ENCODE measurements at regions not wholly inside any gene's neighbourhood (a gene's known extent, or its start where the extent isn't known, plus 50 kb on each side); places are given as distances from the start of the nearest gene placed in this dataset.

DNA sequence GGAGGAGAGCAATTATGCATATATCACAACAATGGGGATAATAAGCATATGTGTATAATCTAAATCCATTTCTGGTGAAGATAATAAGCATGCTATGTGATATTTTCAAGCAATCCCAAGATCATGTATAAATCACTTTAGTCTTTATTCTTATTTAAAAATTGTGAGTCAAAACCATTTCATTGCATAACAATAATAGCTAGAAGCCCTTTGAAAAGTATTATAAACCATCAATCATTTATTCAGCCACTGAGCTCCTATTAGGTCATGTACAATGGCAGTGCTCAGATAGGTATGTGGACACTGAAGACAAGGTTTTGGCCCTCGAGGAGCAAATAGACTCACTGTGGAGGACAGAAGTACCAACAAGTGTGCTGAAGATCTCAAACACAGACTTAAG is 113.1 kb downstream of the CDCA7 start:
- Histone ChIP-seq H3K27me3 (ENCODE audit: insufficient read depth, poor library complexity, severe bottlenecking) (peaks cover 5% of the 10 kb centered on the region), H3K27ac (replicated peaks) (no peak overlapping the region), H3K4me3 (replicated peaks; ENCODE audit: insufficient read depth, low read length) (no peak overlapping the region)
- TF ChIP-seq, protein P1, sequence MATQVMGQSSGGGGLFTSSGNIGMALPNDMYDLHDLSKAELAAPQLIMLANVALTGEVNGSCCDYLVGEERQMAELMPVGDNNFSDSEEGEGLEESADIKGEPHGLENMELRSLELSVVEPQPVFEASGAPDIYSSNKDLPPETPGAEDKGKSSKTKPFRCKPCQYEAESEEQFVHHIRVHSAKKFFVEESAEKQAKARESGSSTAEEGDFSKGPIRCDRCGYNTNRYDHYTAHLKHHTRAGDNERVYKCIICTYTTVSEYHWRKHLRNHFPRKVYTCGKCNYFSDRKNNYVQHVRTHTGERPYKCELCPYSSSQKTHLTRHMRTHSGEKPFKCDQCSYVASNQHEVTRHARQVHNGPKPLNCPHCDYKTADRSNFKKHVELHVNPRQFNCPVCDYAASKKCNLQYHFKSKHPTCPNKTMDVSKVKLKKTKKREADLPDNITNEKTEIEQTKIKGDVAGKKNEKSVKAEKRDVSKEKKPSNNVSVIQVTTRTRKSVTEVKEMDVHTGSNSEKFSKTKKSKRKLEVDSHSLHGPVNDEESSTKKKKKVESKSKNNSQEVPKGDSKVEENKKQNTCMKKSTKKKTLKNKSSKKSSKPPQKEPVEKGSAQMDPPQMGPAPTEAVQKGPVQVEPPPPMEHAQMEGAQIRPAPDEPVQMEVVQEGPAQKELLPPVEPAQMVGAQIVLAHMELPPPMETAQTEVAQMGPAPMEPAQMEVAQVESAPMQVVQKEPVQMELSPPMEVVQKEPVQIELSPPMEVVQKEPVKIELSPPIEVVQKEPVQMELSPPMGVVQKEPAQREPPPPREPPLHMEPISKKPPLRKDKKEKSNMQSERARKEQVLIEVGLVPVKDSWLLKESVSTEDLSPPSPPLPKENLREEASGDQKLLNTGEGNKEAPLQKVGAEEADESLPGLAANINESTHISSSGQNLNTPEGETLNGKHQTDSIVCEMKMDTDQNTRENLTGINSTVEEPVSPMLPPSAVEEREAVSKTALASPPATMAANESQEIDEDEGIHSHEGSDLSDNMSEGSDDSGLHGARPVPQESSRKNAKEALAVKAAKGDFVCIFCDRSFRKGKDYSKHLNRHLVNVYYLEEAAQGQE (IDR thresholded peaks at IDR 0.05; ENCODE audit: insufficient replicate concordance, low read depth) = no peak
- no peak for TF ChIP-seq SPI1 (IDR thresholded peaks at IDR 0.05; ENCODE audit: borderline replicate concordance, low read depth)
- TF ChIP-seq POLR2AphosphoS5 (IDR thresholded peaks at IDR 0.05; ENCODE audit: low read depth) = no peak
- TF ChIP-seq, protein P2, sequence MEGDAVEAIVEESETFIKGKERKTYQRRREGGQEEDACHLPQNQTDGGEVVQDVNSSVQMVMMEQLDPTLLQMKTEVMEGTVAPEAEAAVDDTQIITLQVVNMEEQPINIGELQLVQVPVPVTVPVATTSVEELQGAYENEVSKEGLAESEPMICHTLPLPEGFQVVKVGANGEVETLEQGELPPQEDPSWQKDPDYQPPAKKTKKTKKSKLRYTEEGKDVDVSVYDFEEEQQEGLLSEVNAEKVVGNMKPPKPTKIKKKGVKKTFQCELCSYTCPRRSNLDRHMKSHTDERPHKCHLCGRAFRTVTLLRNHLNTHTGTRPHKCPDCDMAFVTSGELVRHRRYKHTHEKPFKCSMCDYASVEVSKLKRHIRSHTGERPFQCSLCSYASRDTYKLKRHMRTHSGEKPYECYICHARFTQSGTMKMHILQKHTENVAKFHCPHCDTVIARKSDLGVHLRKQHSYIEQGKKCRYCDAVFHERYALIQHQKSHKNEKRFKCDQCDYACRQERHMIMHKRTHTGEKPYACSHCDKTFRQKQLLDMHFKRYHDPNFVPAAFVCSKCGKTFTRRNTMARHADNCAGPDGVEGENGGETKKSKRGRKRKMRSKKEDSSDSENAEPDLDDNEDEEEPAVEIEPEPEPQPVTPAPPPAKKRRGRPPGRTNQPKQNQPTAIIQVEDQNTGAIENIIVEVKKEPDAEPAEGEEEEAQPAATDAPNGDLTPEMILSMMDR (IDR thresholded peaks at IDR 0.05; ENCODE audit: insufficient read depth, low read length) = no peak
- no peak for TF ChIP-seq GABPA (IDR thresholded peaks at IDR 0.05; ENCODE audit: low read depth)
- no peak for DNase-seq (ENCODE audit: low read depth in 1 of 2, low spot score in 1 of 2)

DNA sequence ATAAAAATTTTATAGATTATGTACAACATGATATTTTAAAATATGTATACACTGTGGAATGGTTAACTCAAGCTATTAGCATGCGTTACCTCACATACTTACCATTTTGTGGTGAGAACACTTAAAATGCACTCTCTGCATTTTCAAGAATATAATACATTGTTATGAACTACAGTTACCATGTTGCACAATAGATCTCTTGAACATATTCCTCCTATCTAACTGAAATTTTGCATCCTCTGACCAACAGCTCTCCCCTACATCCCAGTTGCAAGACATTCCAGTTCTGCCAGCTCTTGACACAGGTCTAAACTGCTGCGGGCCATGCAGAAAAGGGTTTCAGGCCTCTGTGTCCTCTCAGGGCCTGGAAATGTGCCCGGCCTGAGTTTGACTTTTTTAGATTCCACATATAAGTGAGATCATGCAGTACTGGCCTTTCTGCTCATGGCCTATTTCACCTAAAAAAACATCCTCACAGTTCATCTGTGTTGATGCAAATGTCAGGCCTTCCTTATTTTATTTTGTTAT is 113.7 kb downstream of the CDCA7 start:
- H3K4me3 ChIP-seq (replicated peaks; ENCODE audit: insufficient read depth, low read length) = no peak overlapping the region
- DNase-seq (ENCODE audit: low read depth in 1 of 2, low spot score in 1 of 2) = no peak
- no peak for TF ChIP-seq GABPA (IDR thresholded peaks at IDR 0.05; ENCODE audit: low read depth)
- no peak for TF ChIP-seq SPI1 (IDR thresholded peaks at IDR 0.05; ENCODE audit: borderline replicate concordance, low read depth)
- no peak overlapping the region for H3K27ac ChIP-seq (replicated peaks)
- H3K27me3 ChIP-seq (ENCODE audit: insufficient read depth, poor library complexity, severe bottlenecking) = peaks cover 4% of the 10 kb centered on the region

DNA sequence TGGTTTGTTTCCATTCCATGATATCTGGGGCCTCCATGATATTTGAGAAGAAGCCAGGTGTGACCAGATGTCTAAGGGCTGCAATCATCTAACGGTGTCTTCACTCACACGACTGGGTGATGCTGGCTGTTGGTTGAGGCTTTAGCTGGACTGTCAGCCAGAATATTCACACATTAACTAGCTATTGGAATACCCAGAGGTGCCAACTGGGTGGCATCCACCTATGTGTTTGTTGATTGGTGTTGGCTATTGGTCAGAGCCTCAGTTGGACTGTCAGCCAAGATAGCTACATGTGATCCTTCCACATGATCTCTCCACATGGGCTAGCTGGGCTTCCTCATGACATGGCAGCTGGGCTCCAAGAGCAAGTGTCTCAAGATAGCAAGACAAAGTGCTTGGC is 117.4 kb downstream of the CDCA7 start:
- Histone ChIP-seq H3K27me3 (ENCODE audit: insufficient read depth, poor library complexity, severe bottlenecking) (peaks cover 3% of the 10 kb centered on the region), H3K27ac (replicated peaks) (no peak overlapping the region), H3K4me3 (replicated peaks; ENCODE audit: insufficient read depth, low read length) (no peak overlapping the region)
- TF ChIP-seq POLR2AphosphoS5 (IDR thresholded peaks at IDR 0.05; ENCODE audit: low read depth) = no peak
- TF ChIP-seq, protein P1 (IDR thresholded peaks at IDR 0.05; ENCODE audit: insufficient replicate concordance, low read depth) = no peak
- TF ChIP-seq SPI1 (IDR thresholded peaks at IDR 0.05; ENCODE audit: borderline replicate concordance, low read depth) = no peak
- TF ChIP-seq, protein P2 (IDR thresholded peaks at IDR 0.05; ENCODE audit: insufficient read depth, low read length) = no peak
- TF ChIP-seq GABPA (IDR thresholded peaks at IDR 0.05; ENCODE audit: low read depth) = no peak
- DNase-seq (ENCODE audit: low read depth in 1 of 2, low spot score in 1 of 2) = no peak

DNA sequence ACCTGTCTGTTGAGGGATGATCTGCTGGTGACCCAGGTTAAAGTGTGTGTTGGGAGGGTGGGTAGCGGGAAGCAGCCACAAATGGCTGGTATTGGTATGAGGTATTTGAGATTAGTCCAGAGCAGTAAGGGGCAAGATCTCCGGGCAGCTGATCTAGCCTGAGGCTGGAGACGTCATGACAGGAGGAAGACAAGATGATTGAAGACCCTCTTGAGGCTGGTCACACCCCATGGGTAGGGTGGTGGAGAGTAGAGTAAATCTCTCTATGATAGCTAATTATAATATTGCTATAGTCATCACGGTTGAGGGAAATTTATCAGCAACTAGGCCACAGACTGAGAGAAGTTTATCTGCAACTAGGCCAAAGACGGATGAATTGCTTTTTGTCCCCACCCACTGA is 128.5 kb downstream of the CDCA7 start:
- no peak overlapping the region for H3K27ac ChIP-seq (replicated peaks)
- no peak overlapping the region for H3K4me3 ChIP-seq (replicated peaks; ENCODE audit: insufficient read depth, low read length)
- TF ChIP-seq, protein P2 (IDR thresholded peaks at IDR 0.05; ENCODE audit: insufficient read depth, low read length) = no peak
- TF ChIP-seq POLR2AphosphoS5 (IDR thresholded peaks at IDR 0.05; ENCODE audit: low read depth) (no peak), GABPA (IDR thresholded peaks at IDR 0.05; ENCODE audit: low read depth) (no peak)
- peaks cover 3% of the 10 kb centered on the region for H3K27me3 ChIP-seq (ENCODE audit: insufficient read depth, poor library complexity, severe bottlenecking)
- no peak for DNase-seq (ENCODE audit: low read depth in 1 of 2, low spot score in 1 of 2)
